OCI-LY7 (cell line): ENCODE measurements at regions not wholly inside any gene's neighbourhood (a gene's known extent, or its start where the extent isn't known, plus 50 kb on each side); places are given as distances from the start of the nearest gene placed in this dataset.

Source experiments
- CTCF ChIP-seq: fragments of 200-600 bp; sonication (generic); conservative IDR thresholded peaks from 2 replicates; pipeline ENCODE4 v1.5.1; 2014; ENCODE audit warnings: mild to moderate bottlenecking, antibody characterized with exemption, low read length, moderate library complexity, mixed read lengths
- EZH2phosphoT487 ChIP-seq: fragments of 200-600 bp; sonication (generic); IDR thresholded peaks from 2 replicates; pipeline ENCODE4 v1.6.1; 2018; ENCODE audit warnings: low read depth, borderline replicate concordance, mild to moderate bottlenecking, mixed run types, antibody characterized with exemption, low read length, moderate library complexity, mixed read lengths

- no peak for TF ChIP-seq CTCF
- TF ChIP-seq EZH2phosphoT487: no peak
Observed at GRCh38 chr15:99496302-99496629, 69.5 kb upstream of the MEF2A start.
